ENCODE measurements at regions not wholly inside any gene's neighbourhood (a gene's known extent, or its start where the extent isn't known, plus 50 kb on each side); places are given as distances from the start of the nearest gene placed in this dataset.

- TF ChIP-seq, protein P1, sequence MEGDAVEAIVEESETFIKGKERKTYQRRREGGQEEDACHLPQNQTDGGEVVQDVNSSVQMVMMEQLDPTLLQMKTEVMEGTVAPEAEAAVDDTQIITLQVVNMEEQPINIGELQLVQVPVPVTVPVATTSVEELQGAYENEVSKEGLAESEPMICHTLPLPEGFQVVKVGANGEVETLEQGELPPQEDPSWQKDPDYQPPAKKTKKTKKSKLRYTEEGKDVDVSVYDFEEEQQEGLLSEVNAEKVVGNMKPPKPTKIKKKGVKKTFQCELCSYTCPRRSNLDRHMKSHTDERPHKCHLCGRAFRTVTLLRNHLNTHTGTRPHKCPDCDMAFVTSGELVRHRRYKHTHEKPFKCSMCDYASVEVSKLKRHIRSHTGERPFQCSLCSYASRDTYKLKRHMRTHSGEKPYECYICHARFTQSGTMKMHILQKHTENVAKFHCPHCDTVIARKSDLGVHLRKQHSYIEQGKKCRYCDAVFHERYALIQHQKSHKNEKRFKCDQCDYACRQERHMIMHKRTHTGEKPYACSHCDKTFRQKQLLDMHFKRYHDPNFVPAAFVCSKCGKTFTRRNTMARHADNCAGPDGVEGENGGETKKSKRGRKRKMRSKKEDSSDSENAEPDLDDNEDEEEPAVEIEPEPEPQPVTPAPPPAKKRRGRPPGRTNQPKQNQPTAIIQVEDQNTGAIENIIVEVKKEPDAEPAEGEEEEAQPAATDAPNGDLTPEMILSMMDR (IDR thresholded peaks at IDR 0.05; ENCODE audit: low read depth, low read length) = no peak
- TF ChIP-seq EZH2phosphoT487 (IDR thresholded peaks at IDR 0.05; ENCODE audit: low read depth) = no peak
These were observed 94.7 kb upstream of the TAF1B start for GRCh38 chr2:9748577-9748976.
